AG04449 (cell line): ENCODE measurements at regions not wholly inside any gene's neighbourhood (a gene's known extent, or its start where the extent isn't known, plus 50 kb on each side); places are given as distances from the start of the nearest gene placed in this dataset.

Experiments
- CTCF ChIA-PET: fragments of 350-600 bp; formaldehyde crosslinking; extraction: SDS; loops from one replicate; lab custom pipeline; 2021; ENCODE audit warnings: antibody characterized with exemption; lab: Yijun Ruan, JAX
- POLR2A ChIA-PET: fragments of 400-600, 350-600 bp; formaldehyde crosslinking; extraction: SDS; loops from one replicate; lab custom pipeline; 2020; ENCODE audit warnings: antibody characterized with exemption, inconsistent platforms; lab: Yijun Ruan, JAX
- DNase-seq: peaks from one replicate; pipeline ENCODE4 v3.0.0-alpha.2; 2010; ENCODE audit warnings: low read depth, low spot score
- H3K4me3 ChIP-seq: 2 replicates; pipeline ENCODE4 v1.5.1; 2011; ENCODE audit warnings: low read depth, mild to moderate bottlenecking, control low read depth, low read length
- CTCF ChIP-seq: IDR thresholded peaks from one replicate; pipeline ENCODE4 v1.5.1; 2011; ENCODE audit warnings: mild to moderate bottlenecking, moderate library complexity, low read length, control low read depth, inconsistent platforms; ENCODE audit not compliant: insufficient read depth; ENCODE audit errors: missing control alignments

GRCh38 chr15:31887246-31887645, 143.1 kb upstream of the CHRNA7 start:
- DNase-seq = no peak
- CTCF ChIA-PET = no interaction called here

GRCh38 chr15:31892513-31892912, 137.8 kb upstream of the CHRNA7 start:
- POLR2A ChIA-PET = no interaction called here
- H3K4me3 ChIP-seq = no peak overlapping the region
- CTCF ChIA-PET = no interaction called here
- TF ChIP-seq CTCF = no peak
- no peak for DNase-seq

More at GRCh38 chr15:31887246-31887645, 143.1 kb upstream of the CHRNA7 start:
- TF ChIP-seq CTCF = no peak
- no peak overlapping the region for H3K4me3 ChIP-seq
- POLR2A ChIA-PET = no interaction called here

GRCh38 chr15:31893780-31894179, 136.5 kb upstream of the CHRNA7 start:
- POLR2A ChIA-PET = no interaction called here

GRCh38 chr15:31897746-31898145, 132.6 kb upstream of the CHRNA7 start:
- no peak for DNase-seq
- POLR2A ChIA-PET = no interaction called here
- H3K4me3 ChIP-seq = no peak overlapping the region
- TF ChIP-seq CTCF = no peak
- CTCF ChIA-PET = no interaction called here

More at GRCh38 chr15:31893780-31894179, 136.5 kb upstream of the CHRNA7 start:
- no peak for DNase-seq
- no peak overlapping the region for H3K4me3 ChIP-seq
- CTCF ChIA-PET = no interaction called here
- TF ChIP-seq CTCF = no peak

- DNase-seq = no peak
- ChIA-PET CTCF (no interaction called here), POLR2A (no interaction called here)
- H3K4me3 ChIP-seq = no peak overlapping the region
- TF ChIP-seq CTCF = no peak
Observed at GRCh38 chr15:31901501-31901900, 128.8 kb upstream of the CHRNA7 start.

GRCh38 chr15:31905054-31905453, 125.3 kb upstream of the CHRNA7 start:
- DNase-seq = no peak
- H3K4me3 ChIP-seq = no peak overlapping the region

More at GRCh38 chr15:31905054-31905453, 125.3 kb upstream of the CHRNA7 start:
- ChIA-PET POLR2A (no interaction called here), CTCF (no interaction called here)
- TF ChIP-seq CTCF = no peak
